ENCODE measurements at regions not wholly inside any gene's neighbourhood (a gene's known extent, or its start where the extent isn't known, plus 50 kb on each side); places are given as distances from the start of the nearest gene placed in this dataset.

- TF ChIP-seq THAP7 (CRISPR knock-in tag; IDR thresholded peaks at IDR 0.05) (no peak), CEBPZ (IDR thresholded peaks at IDR 0.05; ENCODE audit: borderline replicate concordance, low read depth, low read length) (no peak), ZNF212 (CRISPR knock-in tag; IDR thresholded peaks at IDR 0.05) (no peak), ZFX (CRISPR knock-in tag; IDR thresholded peaks at IDR 0.05) (no peak), MED1 (CRISPR knock-in tag; IDR thresholded peaks at IDR 0.05; ENCODE audit: borderline replicate concordance) (no peak), DLX4 (CRISPR knock-in tag; IDR thresholded peaks at IDR 0.05) (no peak), FOXK2 (conservative IDR thresholded peaks at IDR 0.05 in 1 of 2, IDR thresholded peaks at IDR 0.05 in 1 of 2; ENCODE audit: low read depth in 2 of 2) (no peak), TFAP4 (CRISPR knock-in tag; IDR thresholded peaks at IDR 0.05; ENCODE audit: borderline replicate concordance) (no peak), TFE3 (CRISPR knock-in tag; IDR thresholded peaks at IDR 0.05) (no peak), RNF219 (CRISPR knock-in tag; IDR thresholded peaks at IDR 0.05) (no peak), SNRNP70 (optimal IDR thresholded peaks at IDR 0.05; ENCODE audit: low read depth, low read length) (no peak)
Observed at GRCh38 chr2:18959200-18959599, 369.8 kb upstream of the NT5C1B start (continued).
